Neural cell (in vitro differentiated cells): ENCODE measurements at regions not wholly inside any gene's neighbourhood (a gene's known extent, or its start where the extent isn't known, plus 50 kb on each side); places are given as distances from the start of the nearest gene placed in this dataset.
"Not testable (repeated sequence)": the region's sequence is repeated elsewhere in the genome, so short reads cannot be mapped to it uniquely, and the experiment has no call there.

Source experiments
- H2AFZ ChIP-seq: fragments of 200-600, 300-800 bp; sonication (generic), shearing (Covaris generic); 2 replicates; pipeline ENCODE4 v1.6.0; 2014; ENCODE audit warnings: low read depth, mild to moderate bottlenecking, antibody characterized with exemption, low read length, moderate library complexity
- H3F3A ChIP-seq: fragments of 200-600 bp; shearing (Covaris generic); 2 replicates; pipeline ENCODE4 v1.6.1; 2016; ENCODE audit warnings: mild to moderate bottlenecking, moderate library complexity, mixed read lengths, antibody characterized with exemption, low read length; ENCODE audit not compliant: insufficient read depth, poor library complexity, severe bottlenecking
- H3K27ac ChIP-seq: fragments of 200-600, 300-800 bp; sonication (generic), shearing (Covaris generic); 2 replicates; pipeline ENCODE4 v1.5.1; 2014; ENCODE audit warnings: mild to moderate bottlenecking, low read length, moderate library complexity
- H3K27me3 ChIP-seq: fragments of 300-800, 200-600 bp; sonication (generic), shearing (Covaris generic); 2 replicates; pipeline ENCODE4 v1.6.0; 2014; ENCODE audit warnings: mild to moderate bottlenecking, low read depth, low read length, moderate library complexity; ENCODE audit not compliant: insufficient read depth
- H3K36me3 ChIP-seq: fragments of 300-800, 200-600 bp; sonication (generic), shearing (Covaris generic); 2 replicates; pipeline ENCODE4 v1.5.1; 2014; ENCODE audit warnings: mild to moderate bottlenecking, antibody characterized with exemption, low read length, moderate library complexity; ENCODE audit not compliant: insufficient read depth
- H3K4me2 ChIP-seq: fragments of 300-800, 200-600 bp; sonication (generic), shearing (Covaris generic); 2 replicates; pipeline ENCODE4 v1.6.0; 2014; ENCODE audit warnings: mild to moderate bottlenecking, low read length
- H3K4me3 ChIP-seq: fragments of 300-800, 200-600 bp; sonication (generic), shearing (Covaris generic); 2 replicates; pipeline ENCODE4 v1.5.1; 2014; ENCODE audit warnings: mild to moderate bottlenecking, low read length, moderate library complexity
- H3K79me2 ChIP-seq: fragments of 200-600 bp; shearing (Covaris generic); replicated peaks from 2 replicates; pipeline ENCODE4 v1.6.0; 2014; ENCODE audit warnings: mild to moderate bottlenecking, low read length, moderate library complexity; ENCODE audit not compliant: insufficient read depth
- H3K9ac ChIP-seq: fragments of 300-800, 200-600 bp; sonication (generic), shearing (Covaris generic); 2 replicates; pipeline ENCODE4 v1.6.1; 2016; ENCODE audit warnings: mild to moderate bottlenecking, low read length, mixed read lengths
- H3K9me2 ChIP-seq: fragments of 200-600 bp; shearing (Covaris generic); 2 replicates; pipeline ENCODE4 v1.6.1; 2016; ENCODE audit warnings: mild to moderate bottlenecking, low read length, mixed read lengths; ENCODE audit not compliant: insufficient read depth
- H3K9me3 ChIP-seq: fragments of 200-600, 300-800 bp; sonication (generic), shearing (Covaris generic); 2 replicates; pipeline ENCODE4 v1.6.1; 2016; ENCODE audit warnings: mild to moderate bottlenecking, mixed run types, low read length, moderate library complexity, mixed read lengths
- H4K20me1 ChIP-seq: fragments of 200-600 bp; shearing (Covaris generic); 2 replicates; pipeline ENCODE4 v1.6.1; 2016; ENCODE audit warnings: mild to moderate bottlenecking, mixed run types; ENCODE audit not compliant: insufficient read depth
- CTCF ChIP-seq: fragments of 450-650 bp; IDR thresholded peaks from 2 replicates; pipeline ENCODE4 v1.5.1; 2014; ENCODE audit warnings: antibody characterized with exemption, mild to moderate bottlenecking, moderate library complexity; ENCODE audit not compliant: poor library complexity, severe bottlenecking
- EP300 ChIP-seq: fragments of 450-650 bp; conservative IDR thresholded peaks from 2 replicates; pipeline ENCODE4 v1.6.1; 2014; ENCODE audit warnings: antibody characterized with exemption, mild to moderate bottlenecking, moderate library complexity; ENCODE audit not compliant: poor library complexity, severe bottlenecking
- EZH2 ChIP-seq: fragments of 200-600, 300-800 bp; shearing (Covaris generic), sonication (generic); IDR thresholded peaks from 2 replicates; pipeline ENCODE4 v1.6.1; 2014; ENCODE audit warnings: antibody characterized with exemption, low read length, borderline replicate concordance, mild to moderate bottlenecking; ENCODE audit not compliant: insufficient read depth, poor library complexity, severe bottlenecking
- MXI1 ChIP-seq: fragments of 450-650 bp; conservative IDR thresholded peaks from 2 replicates; pipeline ENCODE4 v1.6.1; 2014; ENCODE audit warnings: antibody characterized with exemption, mild to moderate bottlenecking; ENCODE audit not compliant: poor library complexity, severe bottlenecking
- POLR2AphosphoS5 ChIP-seq: IDR thresholded peaks from 2 replicates; pipeline ENCODE4 v1.6.1; 2012
- RAD21 ChIP-seq: fragments of 450-650 bp; conservative IDR thresholded peaks from 2 replicates; pipeline ENCODE4 v1.6.1; 2014; ENCODE audit warnings: antibody characterized with exemption, mild to moderate bottlenecking, moderate library complexity
- REST ChIP-seq: IDR thresholded peaks from 2 replicates; pipeline ENCODE4 v1.6.1; 2012; ENCODE audit warnings: borderline replicate concordance
- SMC3 ChIP-seq: fragments of 450-650 bp; conservative IDR thresholded peaks from 2 replicates; pipeline ENCODE4 v1.6.1; 2014; ENCODE audit warnings: antibody characterized with exemption, mild to moderate bottlenecking, moderate library complexity; ENCODE audit not compliant: poor library complexity
- TAF1 ChIP-seq: IDR thresholded peaks from 2 replicates; pipeline ENCODE4 v1.6.1; 2012; ENCODE audit warnings: low read depth

- H3K27ac ChIP-seq, H3K9me3 ChIP-seq, H2AFZ ChIP-seq, H3K4me3 ChIP-seq, H4K20me1 ChIP-seq, H3K4me2 ChIP-seq, H3F3A ChIP-seq, H3K36me3 ChIP-seq, H3K9me2 ChIP-seq, H3K9ac ChIP-seq, H3K79me2 ChIP-seq: not testable (repeated sequence)
- TF ChIP-seq CTCF: peak; percentile 74
- peak; percentile 72 for TF ChIP-seq SMC3
- TF ChIP-seq RAD21: peak; percentile 69
- peaks cover 27% of the 10 kb centered on the region for H3K27me3 ChIP-seq
Observed at GRCh38 chr7:32765649-32766251, 125.8 kb downstream of the KBTBD2 start.

GRCh38 chr7:32765185-32765584, 126.4 kb downstream of the KBTBD2 start:
- Histone ChIP-seq H3K9me3 (no peaks in the 10 kb centered on the region), H3K79me2 (no peaks in the 10 kb centered on the region), H3K27ac (no peak overlapping the region), H3F3A (no peaks in the 10 kb centered on the region), H3K4me2 (no peak overlapping the region), H3K9ac (no peak overlapping the region), H3K9me2 (no peaks in the 10 kb centered on the region), H3K36me3 (no peaks in the 10 kb centered on the region), H2AFZ (no peak overlapping the region), H3K4me3 (no peak overlapping the region), H3K27me3 (peaks cover 30% of the 10 kb centered on the region), H4K20me1 (no peaks in the 10 kb centered on the region)
- TF ChIP-seq MXI1 (no peak), SMC3 (no peak), POLR2AphosphoS5 (no peak), RAD21 (no peak), REST (no peak), TAF1 (no peak), EP300 (no peak), CTCF (no peak), EZH2 (no peak)
